Fibroblast of skin of right quadriceps (primary cell): ENCODE measurements at regions not wholly inside any gene's neighbourhood (a gene's known extent, or its start where the extent isn't known, plus 50 kb on each side); places are given as distances from the start of the nearest gene placed in this dataset.

Experiments
- DNase-seq: peaks from one replicate; pipeline ENCODE4 v3.0.0-alpha.2; 2013

DNA sequence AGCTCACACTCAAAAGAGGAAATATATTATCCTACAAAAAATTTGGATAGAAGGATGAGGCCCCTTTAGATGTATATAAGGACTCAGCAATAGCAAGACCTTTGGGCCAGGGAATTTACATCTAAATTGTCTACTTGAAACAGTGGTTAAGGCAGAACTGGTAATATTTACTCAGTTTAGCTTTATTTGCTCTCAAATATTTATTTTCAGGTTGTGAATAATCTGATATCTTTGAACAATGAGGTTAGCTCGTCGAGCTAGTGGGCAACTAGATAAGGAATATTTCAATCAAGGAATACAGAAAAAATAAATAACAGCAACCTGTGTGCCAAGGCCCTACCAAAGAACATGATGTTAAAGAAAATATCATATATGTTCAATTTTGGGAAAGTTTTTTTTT, 966.3 kb downstream of the DTWD2 start:
- no peak for DNase-seq

DNA sequence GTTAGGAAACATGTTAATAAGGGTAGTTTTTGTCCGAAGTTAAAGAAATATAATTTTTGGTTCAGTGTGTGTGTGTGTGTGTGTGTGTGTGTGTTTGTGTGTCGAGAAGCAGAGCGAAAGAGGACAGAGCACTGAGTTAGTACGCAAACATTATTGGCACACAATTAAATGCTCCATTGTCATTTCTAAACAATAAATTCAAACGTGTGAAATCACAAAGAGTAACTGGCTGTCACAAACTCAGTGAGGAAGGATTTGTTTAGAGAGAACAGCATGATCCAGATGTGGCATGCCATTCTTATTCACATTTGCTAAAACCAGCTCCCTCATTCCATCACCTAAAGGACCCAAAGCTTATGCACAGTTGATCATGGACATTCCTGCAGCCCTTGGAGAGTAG, 970.8 kb downstream of the DTWD2 start:
- no peak for DNase-seq

DNA sequence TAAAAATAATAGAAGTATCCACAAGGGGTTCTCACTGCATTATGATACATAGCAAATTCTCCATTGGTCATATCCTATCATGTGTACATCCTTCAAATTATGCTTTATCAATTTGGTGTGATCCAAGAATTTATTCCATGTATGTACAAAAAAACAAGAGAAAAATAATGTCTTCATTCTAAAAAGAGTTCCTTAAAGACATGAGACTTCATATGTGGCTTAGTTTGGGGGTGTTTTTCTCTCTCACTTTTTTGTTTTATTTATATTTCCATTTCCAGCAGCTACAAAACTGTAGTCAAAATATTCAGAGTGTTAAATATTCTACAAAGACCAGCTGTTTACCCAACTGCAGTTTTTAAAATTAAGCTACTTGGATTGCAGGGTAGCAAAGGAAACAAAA, 972.0 kb downstream of the DTWD2 start:
- no peak for DNase-seq

DNA sequence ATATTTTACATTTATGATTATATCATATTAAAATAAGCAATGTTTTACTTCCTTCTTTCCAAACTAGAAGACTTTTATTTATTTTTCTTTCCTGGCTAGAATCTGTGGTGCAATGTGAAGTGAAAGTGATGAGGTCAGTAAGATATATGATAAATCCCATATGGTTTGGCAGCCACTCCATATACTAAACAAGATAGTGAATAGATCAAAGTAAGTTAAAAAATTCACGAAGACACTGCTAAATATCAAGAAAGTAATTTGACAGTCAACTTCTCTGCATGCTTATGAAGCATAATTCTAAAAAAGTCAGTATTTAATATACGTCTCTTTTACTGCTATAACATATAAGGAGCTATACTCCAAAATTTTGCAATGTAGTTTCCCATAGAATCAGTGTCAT, 972.8 kb downstream of the DTWD2 start:
- DNase-seq = peak; percentile 9

DNA sequence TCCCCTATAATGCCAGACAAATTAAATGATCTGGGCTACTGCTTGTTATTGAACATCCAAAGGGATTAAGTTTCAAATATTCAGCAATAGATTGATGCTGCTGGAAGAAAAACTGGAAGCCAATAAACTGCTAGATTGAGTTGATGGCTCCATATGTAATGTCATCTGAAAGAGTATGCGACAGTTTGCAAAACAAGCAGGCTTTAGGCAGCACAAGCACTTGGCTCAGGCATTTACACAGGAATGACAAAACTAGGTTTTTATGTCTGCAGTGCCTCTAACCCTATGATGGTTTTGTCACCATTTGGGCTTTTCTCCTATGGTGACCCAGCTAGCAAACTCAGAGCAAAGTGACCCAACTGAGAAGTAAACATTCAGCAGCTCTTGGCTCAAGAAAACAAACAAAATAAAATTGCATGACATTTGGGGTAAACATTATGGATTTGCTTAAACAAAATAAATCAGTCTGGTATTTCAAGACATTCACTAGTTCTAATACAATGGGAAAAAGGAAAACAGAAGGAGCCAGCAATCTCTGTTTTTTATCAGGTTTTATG, 978.5 kb downstream of the DTWD2 start:
- no peak for DNase-seq

DNA sequence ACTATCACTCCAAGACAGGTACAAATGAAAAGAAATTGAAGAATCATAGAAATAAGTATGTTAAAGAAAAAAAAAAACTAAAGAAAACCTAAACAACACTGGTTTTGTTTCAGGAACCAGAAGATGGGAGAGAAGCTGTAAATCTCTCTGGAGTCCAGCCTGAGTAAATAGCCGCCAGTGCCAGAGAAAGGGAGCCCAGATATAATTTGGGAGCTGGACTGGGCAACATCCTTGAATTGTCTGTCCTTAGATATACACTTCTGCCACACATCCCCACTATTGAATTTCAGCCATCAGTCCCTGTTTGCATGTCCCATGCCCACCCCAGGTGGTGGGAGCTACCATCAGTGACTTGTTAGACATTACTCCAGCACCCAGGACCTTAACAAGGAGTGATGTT, 979.6 kb downstream of the DTWD2 start:
- no peak for DNase-seq

DNA sequence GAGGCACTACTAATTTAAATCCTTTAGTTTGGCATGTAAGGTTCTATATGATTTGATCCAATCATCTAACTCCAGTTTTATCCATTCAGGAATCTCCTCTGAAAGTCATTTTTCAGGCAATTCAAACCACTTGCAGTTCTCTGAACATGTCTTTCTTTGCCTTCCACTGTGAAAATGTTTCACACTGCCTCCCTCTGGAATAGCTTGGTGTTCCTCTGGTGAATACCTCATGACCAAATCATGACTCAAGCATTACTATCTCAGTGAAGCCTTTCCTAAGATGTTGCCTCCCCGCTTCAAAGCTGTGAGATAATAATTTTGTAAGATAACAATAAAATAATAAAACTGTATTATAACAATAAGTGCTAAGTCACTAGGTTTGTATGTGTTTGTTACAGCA, 981.1 kb downstream of the DTWD2 start:
- DNase-seq = no peak

DNA sequence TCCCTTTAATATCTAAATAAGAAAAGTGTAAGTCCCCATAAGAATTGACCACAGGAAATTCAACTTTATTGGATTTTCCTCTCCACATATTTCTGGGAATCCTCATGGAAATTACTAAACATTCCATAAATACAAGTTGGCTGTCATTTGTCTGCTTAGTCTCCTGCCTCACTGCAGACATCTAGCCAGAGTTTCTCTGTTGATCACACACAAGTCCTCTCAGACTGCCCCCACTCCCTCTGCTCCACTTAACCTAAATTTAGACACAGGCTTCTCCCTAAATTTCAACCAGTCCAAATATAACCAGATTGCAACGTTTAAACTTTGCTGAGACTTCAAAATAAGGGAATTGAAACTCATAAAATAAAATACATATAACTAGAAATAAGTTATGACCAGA, 982.1 kb downstream of the DTWD2 start:
- DNase-seq = peak; percentile 52

DNA sequence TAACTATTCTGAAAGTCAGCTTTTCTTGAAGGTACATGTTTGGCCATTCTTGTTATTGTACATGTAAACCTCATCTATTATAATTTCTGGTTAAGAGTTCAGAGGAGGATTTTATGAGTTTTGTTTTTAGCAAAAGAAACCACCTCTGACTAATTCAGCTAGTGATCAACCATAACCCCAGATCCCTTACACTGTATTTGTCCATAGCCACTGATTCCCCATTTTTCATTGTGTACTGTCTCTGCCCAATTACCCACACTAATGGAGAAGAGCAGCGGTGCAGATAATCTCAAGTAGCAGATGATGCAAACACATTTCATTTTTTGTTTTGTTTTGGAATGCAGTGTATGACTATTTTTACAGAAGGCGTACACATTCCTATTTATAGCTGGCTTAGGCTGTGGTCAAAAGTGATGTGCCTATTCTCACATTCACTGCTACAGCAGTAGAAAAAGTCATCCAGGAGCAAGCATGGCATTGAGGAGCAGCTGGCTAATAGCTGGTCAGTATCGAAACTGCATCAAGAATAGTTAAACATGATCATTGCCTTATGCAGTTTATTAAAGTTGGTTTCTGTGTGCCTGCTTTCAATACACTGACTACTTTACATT, 988.3 kb downstream of the DTWD2 start:
- peak; percentile 42 for DNase-seq

DNA sequence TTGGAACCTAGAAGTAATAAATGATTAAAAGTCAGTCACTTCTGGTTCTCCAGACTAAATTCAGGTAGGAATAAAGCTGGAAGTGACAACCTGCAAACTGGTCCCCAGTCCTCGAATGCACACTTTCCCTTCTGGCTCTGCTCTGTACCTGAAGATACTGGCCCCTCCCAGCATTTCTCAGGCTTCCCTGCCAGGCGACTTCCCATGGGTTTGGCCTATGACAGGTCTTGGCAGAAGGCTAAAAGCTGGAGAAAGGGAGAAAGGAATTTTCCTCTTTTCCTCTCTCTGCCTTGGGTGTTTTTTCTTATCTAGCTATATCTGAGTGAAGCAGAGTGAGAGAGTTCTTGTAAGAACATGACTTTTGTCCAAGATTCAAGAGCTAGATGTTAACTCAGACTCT, 1005.7 kb downstream of the DTWD2 start:
- no peak for DNase-seq

DNA sequence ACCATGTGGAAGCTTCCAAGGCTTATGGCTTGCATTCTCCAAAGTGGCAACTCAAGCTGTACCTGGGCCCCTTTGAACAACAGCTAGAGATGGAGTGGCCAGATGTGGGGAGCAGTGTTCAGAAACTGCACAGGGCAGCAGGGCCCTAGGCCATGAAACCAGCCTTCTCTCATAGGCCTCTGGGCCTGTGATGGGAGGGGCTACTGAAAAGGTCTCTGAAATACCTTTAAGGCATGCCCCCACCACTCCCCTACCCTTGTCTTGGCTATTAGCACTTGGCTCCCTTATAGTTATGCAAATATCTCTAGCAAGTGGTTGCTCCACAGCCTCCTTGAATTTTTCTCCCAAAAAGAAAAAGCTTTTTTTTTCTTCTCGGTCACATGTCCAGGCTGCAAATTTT, 1014.6 kb downstream of the DTWD2 start:
- no peak for DNase-seq

DNA sequence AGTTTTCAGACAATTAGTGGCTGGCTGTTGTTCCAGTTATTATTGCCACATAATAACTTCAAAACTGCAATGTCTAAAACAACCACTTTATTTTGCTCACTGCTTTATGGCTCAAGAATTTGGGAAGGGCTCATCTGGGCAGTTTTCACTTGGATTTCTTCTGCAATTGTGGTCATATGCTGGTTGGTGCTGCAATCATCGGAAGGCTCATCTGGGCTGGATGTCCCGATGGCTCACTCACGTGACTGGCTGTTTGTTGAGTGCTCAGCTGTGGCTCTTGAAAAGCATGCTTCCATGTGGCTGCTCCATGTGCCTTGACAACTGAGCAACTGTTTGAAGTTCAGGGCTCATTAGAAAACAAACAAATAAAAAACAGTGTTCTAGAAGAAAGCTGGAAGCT, 1032.5 kb downstream of the DTWD2 start:
- no peak for DNase-seq

DNA sequence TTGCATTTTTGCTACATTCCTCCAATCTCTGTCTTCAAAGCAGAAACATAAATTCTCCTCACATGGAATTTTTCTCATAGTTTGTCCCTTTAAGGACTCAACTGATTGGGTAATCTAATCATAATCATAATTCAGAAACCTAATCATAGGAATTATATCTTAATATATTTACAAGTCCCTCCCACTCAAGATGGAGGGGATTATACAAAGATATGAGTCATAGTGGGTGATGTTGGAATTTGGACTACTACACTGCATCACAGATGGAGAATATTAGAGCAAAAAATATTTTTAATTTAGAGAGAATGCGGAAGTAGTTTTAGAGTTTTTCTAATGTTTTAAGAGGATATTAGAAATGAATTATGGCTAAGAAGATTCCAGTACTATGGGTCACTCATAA, 1034.0 kb downstream of the DTWD2 start:
- peak; percentile 79 for DNase-seq

DNA sequence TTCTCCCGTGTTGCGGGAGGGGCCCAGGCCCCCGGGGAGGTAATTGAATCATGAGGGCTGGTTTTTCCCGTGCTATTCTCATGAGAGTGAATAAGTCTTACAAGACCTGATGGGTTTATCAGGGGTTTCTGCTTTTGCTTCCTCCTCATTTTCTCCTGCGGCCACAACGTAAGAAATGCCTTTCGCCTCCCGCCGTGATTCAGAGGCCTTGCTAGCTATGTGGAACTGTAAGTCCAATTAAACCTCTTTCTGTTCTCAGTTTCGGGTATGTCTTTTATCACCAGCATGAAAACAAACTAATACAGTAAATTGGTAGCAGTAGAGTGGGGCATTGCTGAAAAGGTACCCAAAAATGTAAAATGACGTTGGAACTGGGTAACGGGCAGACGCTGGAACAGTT, 1035.1 kb downstream of the DTWD2 start:
- no peak for DNase-seq

DNA sequence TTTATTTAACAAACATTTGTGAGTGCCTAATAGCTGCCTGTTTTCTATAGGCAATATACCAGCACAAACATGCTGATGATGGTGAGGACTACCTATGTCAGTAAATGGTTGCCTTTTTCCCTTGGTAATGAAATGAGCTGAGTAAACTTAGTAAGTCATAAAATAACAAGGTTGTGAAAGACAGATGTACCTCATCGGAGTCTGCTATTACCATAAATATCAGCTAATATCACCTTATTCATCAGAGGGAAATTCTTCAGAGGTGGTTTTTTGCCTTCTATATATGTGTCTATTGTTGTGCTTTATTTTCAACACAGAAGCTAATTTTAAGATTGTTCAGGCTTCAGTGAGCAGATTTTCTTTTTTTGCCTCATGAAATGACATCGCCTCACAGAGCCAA, 1040.5 kb downstream of the DTWD2 start:
- DNase-seq = no peak

DNA sequence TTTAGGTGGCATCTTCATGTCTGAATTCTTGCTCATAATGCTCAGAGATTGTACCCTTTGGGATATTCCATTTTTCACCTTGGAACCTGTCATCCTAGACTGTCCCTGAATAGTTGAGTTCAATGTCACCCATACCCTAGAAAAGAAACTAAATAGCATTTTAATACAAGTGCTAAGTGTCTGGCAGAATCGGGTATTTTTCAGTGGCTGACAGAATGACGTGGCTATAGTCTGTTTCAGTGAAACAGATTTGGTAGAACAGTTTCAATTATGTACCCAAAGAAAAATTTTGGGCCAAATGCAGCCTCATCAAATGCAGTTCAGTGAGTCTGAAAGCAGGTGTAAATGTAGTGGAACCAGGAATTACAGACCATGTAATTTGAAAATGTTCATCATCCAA, 1041.2 kb downstream of the DTWD2 start:
- DNase-seq = no peak

DNA sequence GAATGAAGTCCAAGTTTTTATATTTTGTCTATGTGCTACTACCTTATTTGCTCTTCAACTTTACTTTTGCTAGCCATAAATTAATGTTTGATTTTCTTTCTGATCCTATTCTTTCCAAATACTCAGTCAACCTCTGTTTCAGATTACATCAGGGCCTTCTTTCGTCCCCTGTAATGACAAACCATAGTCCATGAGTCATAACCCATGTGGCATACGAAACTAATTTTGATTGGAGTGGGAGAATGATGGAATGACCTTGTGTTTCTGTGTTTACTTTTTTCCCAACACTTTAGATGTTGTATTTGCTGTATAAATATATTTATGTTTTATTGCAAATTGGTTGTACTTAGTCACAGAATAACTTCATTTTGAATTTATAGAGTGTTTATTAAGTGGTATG, 1043.1 kb downstream of the DTWD2 start:
- peak; percentile 38 for DNase-seq

DNA sequence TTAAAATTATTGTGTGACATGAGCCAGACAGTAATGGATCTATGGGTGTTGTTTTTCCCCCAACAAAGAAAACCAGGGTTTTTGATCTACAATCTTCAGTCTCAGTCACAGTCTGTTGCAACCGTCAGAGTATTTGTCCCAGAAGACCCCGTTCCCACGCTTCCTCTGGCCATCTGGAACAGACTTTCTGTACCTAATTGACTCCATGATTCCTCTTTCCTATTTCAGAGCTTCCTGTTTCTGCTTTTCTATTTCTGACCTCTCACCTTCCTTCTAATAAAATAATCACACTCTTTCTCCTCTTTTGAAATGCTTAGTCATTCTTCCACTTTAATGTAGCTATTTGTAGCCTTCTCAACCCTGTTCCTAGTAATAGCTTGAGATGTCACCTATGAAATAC, 1044.8 kb downstream of the DTWD2 start:
- peak; percentile 34 for DNase-seq

DNA sequence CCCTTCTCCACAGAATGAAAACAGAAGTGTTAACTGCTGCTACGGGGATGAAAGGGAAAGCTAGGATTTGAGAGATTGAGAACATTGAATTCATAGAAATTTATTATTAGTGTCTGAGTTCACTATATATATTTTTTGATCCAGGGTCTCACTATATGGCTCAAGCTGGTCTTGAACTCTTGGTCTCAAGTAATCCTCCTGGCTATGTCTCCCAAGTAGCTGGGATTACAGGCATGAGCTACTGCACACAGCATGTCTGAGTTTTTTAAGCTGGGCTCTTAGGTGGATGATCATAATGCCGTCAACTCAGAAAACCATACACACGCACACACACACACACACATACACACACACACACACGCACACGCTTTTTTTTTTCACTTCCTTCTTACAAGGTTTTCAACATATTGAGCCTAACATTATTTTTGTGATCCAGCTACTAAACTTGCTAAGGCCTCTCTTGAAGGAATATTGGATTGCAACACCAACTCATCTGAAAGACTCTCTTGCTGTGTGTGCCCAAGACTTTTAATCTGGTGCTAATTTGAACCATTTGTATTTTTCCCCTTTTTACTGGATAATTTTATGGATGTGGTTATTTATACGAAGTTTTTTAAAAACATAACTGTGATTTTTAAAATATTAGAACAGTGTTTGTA, 1045.4 kb downstream of the DTWD2 start:
- peak; percentile 22 for DNase-seq

DNA sequence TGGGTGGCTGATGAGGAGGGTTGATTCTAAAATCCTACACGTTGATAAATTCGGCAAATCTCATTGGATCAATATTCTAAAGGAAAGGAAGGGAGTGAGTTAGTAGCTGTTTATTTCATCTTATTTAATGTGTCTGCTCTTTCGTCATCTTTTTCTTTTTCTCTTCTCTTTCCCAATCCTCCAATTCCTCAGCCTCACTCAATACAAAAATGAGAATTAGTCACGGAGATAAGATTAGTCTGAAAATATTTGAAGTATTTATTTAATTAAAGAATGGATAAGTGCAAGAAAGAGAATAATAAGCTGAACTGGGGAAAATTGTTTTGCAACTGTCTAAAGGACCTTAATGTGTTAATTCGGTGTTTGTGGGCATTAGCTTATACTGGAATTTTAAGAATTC, 1095.1 kb downstream of the DTWD2 start:
- DNase-seq = peak; percentile 29

DNA sequence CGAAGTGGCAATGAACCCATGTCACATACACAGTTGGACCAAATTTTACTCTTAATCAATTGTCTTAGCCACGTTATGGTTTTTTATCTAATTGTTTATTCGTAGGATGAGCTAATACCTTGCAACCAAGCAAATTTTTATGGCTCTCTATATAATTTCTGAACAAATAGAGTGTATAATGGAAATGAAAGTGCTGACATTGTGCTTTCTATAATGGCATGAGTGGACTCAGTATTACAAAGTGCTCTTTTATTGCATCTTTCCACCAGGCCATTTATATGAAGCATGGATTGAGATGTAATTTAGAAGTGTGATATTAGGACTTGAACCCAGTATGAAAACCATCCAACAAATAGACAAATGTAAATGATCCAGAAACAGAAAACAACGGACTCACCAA, 1096.0 kb downstream of the DTWD2 start:
- DNase-seq = no peak

DNA sequence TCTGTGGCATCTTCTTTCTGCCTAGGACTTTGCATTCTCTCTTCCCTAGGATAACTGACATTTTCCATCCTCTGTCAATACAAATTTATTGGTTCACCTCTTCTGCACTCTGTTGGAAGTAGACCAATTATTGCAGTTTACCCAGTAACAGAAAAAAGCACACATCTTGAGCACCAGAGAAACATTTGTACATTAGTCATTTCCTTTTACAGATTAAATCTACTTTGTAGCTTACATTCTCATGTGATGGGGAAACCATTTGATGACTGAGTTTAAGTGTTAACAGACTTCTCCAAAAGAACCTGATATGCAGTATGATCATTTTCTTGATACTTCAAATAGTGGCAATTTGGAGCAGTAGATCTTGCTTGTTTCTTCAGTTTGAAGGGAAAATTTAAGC, 1098.8 kb downstream of the DTWD2 start:
- peak; percentile 84 for DNase-seq

DNA sequence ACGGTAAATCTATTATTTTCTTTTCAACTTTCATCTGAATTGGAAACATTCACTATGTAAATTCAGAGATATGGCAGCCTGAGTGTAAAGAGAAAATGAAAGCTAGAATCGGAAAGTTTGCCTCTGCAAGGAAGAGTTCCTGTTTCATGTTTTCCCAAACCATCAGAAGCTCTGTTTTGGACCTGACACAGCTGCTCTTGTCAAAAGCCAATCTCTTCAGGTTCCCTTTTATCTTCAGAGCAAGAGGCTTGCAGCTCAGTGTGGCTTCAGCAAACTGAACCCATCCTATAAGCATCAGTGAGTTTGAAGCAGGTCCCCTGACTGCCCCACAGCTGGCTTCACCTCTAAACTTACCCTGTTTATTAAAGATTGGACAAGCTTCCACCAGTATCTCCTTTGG, 1099.7 kb downstream of the DTWD2 start:
- no peak for DNase-seq

DNA sequence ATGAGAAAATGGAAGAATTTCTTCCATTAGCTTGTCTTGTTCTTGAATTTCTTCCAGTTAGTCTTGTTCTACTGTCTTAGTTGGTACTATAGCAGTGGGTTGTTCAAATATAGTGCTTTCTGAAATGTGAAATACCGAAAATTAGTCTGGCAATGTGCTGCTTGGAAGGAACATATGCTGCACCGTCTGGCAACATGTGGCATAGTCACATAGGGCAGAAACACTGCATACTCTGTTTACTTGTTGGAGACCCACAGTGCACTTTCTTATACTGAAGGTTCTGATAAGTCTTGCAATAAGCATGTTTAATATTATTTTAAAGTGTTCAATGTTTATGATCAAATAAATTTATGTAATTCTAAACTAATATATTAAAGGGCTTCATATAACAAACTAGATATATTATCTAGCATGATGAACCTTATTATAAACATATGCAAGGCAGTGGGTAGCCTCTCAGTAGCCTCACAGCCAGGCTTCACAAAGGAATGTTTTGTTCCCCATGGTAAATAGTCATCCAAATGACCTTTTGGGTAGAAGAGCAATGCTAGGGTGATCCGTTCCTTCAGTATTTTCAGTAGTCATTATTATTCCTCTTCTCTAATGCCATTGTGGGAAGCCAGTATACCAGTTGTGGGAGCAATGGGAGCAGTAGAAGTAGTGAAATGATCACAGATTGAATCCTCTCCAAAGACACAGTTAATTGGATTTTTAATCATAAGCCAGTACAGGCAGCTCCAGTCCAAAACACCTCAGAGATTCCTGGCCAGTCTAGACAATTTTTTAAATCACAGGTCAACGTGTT, 1106.7 kb downstream of the DTWD2 start:
- no peak for DNase-seq
